ENCODE measurements at regions not wholly inside any gene's neighbourhood (a gene's known extent, or its start where the extent isn't known, plus 50 kb on each side); places are given as distances from the start of the nearest gene placed in this dataset.

DNA sequence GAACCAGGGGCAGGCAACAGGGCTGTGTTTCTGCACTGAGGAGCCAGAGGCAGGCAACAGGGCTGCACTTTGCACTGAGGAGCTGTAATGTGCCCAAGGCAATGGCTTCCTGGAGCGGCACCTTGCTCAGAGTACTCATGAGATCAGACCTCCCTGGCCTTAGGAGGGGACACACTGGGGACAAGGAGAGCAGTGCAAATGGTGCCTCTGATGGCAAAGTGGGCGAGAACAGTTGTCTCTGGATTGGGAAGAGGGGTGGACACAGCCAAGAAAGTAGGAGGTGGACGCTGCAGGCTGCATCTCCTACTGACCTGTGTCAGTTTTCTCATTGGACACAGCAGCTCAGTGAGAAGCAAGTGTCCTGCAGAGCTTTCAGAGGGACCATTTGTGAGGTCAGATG is 1443.3 kb downstream of the TBC1D22A start:
- no peak overlapping the region for H3K27ac ChIP-seq
- ATAC-seq: no peak

DNA sequence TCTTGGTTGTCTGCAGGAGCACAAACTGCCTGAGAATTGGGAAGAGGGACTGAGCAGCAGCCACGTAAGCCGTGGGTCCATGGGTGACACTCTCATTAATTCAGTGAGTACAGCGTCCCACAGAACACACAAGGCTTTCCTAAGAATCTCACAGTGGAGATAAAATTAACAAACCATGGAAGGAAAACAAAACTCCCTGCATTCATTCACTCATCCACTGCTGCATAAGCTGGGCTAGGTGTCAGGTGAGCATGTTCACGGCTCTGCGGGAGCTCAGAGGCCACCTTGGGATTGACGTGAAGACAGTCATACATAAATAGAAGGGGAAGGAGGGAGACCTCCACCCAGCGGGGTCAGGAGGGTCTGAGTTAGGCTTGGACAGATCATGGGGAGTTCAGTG is 1442.7 kb downstream of the TBC1D22A start:
- peaks cover 0 to 48% of the 10 kb centered on the region in 2 donors for H3K27me3 ChIP-seq
- no peaks in the 10 kb centered on the region for H3K9me3 ChIP-seq
- intact Hi-C loops (cut with DNase I): no loop called here
- H3K4me3 ChIP-seq: no peak overlapping the region
- no peaks in the 10 kb centered on the region for H3K4me1 ChIP-seq
- H3K27ac ChIP-seq: no peak overlapping the region
- TF ChIP-seq, protein P1, sequence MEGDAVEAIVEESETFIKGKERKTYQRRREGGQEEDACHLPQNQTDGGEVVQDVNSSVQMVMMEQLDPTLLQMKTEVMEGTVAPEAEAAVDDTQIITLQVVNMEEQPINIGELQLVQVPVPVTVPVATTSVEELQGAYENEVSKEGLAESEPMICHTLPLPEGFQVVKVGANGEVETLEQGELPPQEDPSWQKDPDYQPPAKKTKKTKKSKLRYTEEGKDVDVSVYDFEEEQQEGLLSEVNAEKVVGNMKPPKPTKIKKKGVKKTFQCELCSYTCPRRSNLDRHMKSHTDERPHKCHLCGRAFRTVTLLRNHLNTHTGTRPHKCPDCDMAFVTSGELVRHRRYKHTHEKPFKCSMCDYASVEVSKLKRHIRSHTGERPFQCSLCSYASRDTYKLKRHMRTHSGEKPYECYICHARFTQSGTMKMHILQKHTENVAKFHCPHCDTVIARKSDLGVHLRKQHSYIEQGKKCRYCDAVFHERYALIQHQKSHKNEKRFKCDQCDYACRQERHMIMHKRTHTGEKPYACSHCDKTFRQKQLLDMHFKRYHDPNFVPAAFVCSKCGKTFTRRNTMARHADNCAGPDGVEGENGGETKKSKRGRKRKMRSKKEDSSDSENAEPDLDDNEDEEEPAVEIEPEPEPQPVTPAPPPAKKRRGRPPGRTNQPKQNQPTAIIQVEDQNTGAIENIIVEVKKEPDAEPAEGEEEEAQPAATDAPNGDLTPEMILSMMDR (IDR thresholded peaks at IDR 0.05): no peak
- DNase-seq: peak in 1 of 4 donors; percentile 14
- H3K36me3 ChIP-seq: no peaks in the 10 kb centered on the region
- ATAC-seq: no peak

More for the DNA sequence above, 1443.3 kb downstream of the TBC1D22A start:
- DNase-seq: no peak
- Histone ChIP-seq H3K36me3 (no peaks in the 10 kb centered on the region), H3K4me3 (no peak overlapping the region), H3K4me1 (no peaks in the 10 kb centered on the region), H3K27me3 (peaks cover 0 to 54% of the 10 kb centered on the region in 2 donors), H3K9me3 (no peaks in the 10 kb centered on the region)
- intact Hi-C loops (cut with DNase I): no loop called here
- TF ChIP-seq, protein P1 (IDR thresholded peaks at IDR 0.05): no peak

DNA sequence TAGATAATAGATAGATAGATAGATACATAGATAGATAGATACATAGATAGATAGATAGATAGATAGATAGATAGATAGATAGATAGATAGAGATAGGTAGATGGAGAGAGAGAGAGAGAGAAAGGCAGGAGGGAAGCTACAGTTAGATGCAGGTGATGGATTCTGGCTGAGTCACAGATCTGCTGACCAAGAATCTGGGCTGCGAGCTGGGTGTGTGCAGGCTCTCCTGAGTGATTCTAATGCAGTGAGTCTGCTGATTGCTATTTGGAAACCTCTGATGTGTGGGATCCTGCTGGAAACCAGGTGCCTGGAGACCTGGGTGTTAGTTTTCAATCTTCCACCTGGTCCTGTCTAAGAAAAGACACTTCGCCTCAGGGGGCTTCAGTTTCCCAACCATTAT is 1441.8 kb downstream of the TBC1D22A start:
- intact Hi-C loops (cut with DNase I): no loop called here
- Histone ChIP-seq H3K4me1 (no peaks in the 10 kb centered on the region), H3K36me3 (no peaks in the 10 kb centered on the region), H3K9me3 (no peaks in the 10 kb centered on the region), H3K27ac (no peak overlapping the region), H3K27me3 (peaks cover 0 to 42% of the 10 kb centered on the region in 2 donors), H3K4me3 (no peak overlapping the region)
- TF ChIP-seq, protein P1 (IDR thresholded peaks at IDR 0.05): no peak
- ATAC-seq: no peak
- DNase-seq: no peak

DNA sequence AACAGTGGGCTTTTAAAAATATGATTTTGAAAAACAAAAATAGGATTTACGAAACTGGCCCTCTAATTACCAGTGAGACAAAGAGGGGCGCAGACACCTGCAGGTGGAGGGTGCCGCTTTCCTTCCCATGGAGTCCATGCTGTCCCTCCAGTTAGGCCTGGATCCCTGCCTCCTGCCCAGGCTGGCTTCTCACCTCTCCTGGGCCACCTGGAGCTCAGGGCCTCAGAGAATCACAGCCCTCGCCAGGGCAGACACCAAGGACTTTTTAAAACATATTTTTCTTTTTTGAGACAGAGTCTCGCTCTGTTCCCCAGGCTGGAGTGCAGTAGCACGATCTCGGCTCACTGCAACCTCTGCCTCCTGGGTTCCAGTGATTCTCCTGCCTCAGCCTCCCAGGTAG is 1437.2 kb downstream of the TBC1D22A start:
- intact Hi-C loops (cut with DNase I): no loop called here
- DNase-seq: no peak
- peaks cover 0 to 19% of the 10 kb centered on the region in 2 donors for H3K27me3 ChIP-seq
- ATAC-seq: no peak
- TF ChIP-seq, protein P1 (IDR thresholded peaks at IDR 0.05): no peak
- H3K4me3 ChIP-seq: no peak overlapping the region
- no peaks in the 10 kb centered on the region for H3K9me3 ChIP-seq
- H3K36me3 ChIP-seq: no peaks in the 10 kb centered on the region
- H3K27ac ChIP-seq: no peak overlapping the region
- no peaks in the 10 kb centered on the region for H3K4me1 ChIP-seq

DNA sequence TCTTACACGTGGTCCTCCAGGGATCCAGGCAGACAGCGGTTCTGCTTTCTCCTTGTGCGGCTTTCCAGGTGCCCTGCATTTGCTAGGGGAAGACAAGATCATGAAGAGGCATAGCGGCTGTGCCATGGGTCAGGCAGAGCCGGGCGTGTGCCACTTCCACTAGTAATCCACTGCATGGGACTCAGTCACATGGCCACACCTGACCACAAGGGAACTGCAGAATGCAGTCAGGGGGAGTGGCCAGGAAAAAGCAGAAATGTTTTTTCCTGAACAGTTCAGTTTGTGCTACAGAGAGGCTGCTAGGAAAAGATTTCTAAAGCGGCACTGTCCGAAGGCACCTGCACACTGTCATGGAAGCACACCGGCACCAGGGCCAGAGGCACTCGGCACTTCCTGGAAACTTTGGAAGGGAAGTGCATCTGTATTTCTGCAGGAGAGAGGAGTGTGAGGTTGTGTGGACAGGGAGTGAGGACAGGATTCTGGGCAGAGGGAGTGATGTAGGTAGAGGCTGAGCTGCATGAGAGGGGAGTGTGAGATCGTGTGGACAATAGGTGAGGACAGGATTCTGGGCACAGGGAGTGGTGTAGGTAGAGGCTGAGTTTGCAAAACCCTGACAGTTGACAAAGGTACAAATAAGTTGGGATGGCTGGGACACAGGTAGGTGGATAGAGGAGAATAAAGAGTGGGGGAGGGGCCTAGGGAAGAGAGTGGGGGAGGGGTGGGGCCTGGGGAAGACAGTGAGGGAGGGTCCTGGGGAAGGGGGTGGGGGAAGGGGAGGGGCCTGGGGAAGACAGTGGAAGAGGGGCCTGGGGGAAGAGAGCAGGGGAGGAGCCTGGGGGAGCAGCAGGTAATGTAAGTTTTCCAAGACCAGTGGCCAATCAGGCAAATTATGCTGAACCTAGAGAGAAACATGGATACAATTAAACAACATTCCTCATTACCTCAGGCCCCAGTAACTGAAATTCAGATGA is 1436.3 kb downstream of the TBC1D22A start:
- peaks cover 0 to 19% of the 10 kb centered on the region in 2 donors for H3K27me3 ChIP-seq
- no peak for DNase-seq
- no peak overlapping the region for H3K27ac ChIP-seq
- TF ChIP-seq, protein P1 (IDR thresholded peaks at IDR 0.05): no peak
- intact Hi-C loops (cut with DNase I): no loop called here
- peak; percentile 44 for ATAC-seq
- no peaks in the 10 kb centered on the region for H3K36me3 ChIP-seq
- H3K4me3 ChIP-seq: no peak overlapping the region
- no peaks in the 10 kb centered on the region for H3K4me1 ChIP-seq
- H3K9me3 ChIP-seq: no peaks in the 10 kb centered on the region

All from left lung (tissue), 4 donors.